Panc1 (cell line): ENCODE measurements at regions not wholly inside any gene's neighbourhood (a gene's known extent, or its start where the extent isn't known, plus 50 kb on each side); places are given as distances from the start of the nearest gene placed in this dataset.

Experiments
- ATAC-seq: fragments of 200-7000 bp; cut with Tn5 transposase; 2 replicates; pipeline ENCODE4 v1.9.1; 2020; ENCODE audit warnings: mild to moderate bottlenecking, moderate library complexity
- BruUV-seq: library from RNA; stranded (reverse); fragments of 400-500 nt; replicated peaks from 2 replicates; lab custom pipeline; 2021; lab: Mats Ljungman, UMichigan
- CTCF ChIA-PET: fragments of 300-600 bp; sonication (Branson Sonifier 250); formaldehyde crosslinking; loops from one replicate; lab custom pipeline; 2022; ENCODE audit warnings: antibody characterized with exemption; lab: Charles Lee
- POLR2A ChIA-PET: fragments of 300-600 bp; sonication (Branson Sonifier 250); formaldehyde crosslinking; loops from one replicate; lab custom pipeline; 2022; ENCODE audit warnings: antibody characterized with exemption; lab: Charles Lee
- DNase-seq: peaks from one replicate; pipeline ENCODE4 v3.0.0-alpha.2; 2010; ENCODE audit warnings: low read depth, low spot score
- H3K27ac ChIP-seq: 2 replicates; pipeline ENCODE4 v1.5.1; 2011; ENCODE audit warnings: mild to moderate bottlenecking, low read length, inconsistent platforms
- H3K27me3 ChIP-seq: fragments of 200-500 bp; sonication (Bioruptor generic); 2 replicates; pipeline ENCODE4 v1.6.0; 2014; ENCODE audit warnings: low read length, inconsistent platforms; ENCODE audit not compliant: control insufficient read depth, insufficient read depth
- H3K36me3 ChIP-seq: fragments of 200-500 bp; sonication (Bioruptor generic); 2 replicates; pipeline ENCODE4 v1.5.1; 2014; ENCODE audit warnings: inconsistent platforms, mild to moderate bottlenecking, low read length, moderate library complexity; ENCODE audit not compliant: control insufficient read depth, insufficient read depth
- H3K4me1 ChIP-seq: 2 replicates; pipeline ENCODE4 v1.5.1; 2011; ENCODE audit warnings: inconsistent platforms, mild to moderate bottlenecking, low read length, moderate library complexity; ENCODE audit not compliant: control insufficient read depth, insufficient read depth
- H3K4me3 ChIP-seq, 2 experiments: 2 replicates each; pipeline ENCODE4 v1.5.1; 2011 to 2012; ENCODE audit warnings: low read depth in 2 of 2, low read length in 2 of 2, mild to moderate bottlenecking in 2 of 2, inconsistent platforms in 1 of 2, moderate library complexity in 1 of 2
- H3K9me3 ChIP-seq: fragments of 200-500 bp; sonication (Bioruptor generic); 2 replicates; pipeline ENCODE4 v1.5.1; 2014; ENCODE audit warnings: low read depth, mild to moderate bottlenecking, inconsistent platforms, low read length, moderate library complexity; ENCODE audit not compliant: control insufficient read depth, insufficient read depth
- POLR2AphosphoS5 ChIP-seq: IDR thresholded peaks from 2 replicates; pipeline ENCODE4 v1.6.1; 2012; ENCODE audit warnings: mild to moderate bottlenecking, low read depth, low read length, moderate library complexity
- SIN3A ChIP-seq: IDR thresholded peaks from 2 replicates; pipeline ENCODE4 v1.6.1; 2012; ENCODE audit warnings: low read depth, mild to moderate bottlenecking, low read length, moderate library complexity, borderline replicate concordance; ENCODE audit not compliant: insufficient read depth
- TCF7L2 ChIP-seq: IDR thresholded peaks from 2 replicates; pipeline ENCODE4 v1.6.1; 2011; ENCODE audit warnings: mild to moderate bottlenecking, low read depth, low read length, inconsistent platforms
- in situ Hi-C: cut with HindIII; loops from 2 replicates; pipeline ENCODE4 v1.10.0; 2016; ENCODE audit warnings: low sequenced_read_pairs, low pct_unique_long_range_greater_than_20kb
- intact Hi-C: fragments of 100-400 bp; cut with micrococcal nuclease; formaldehyde crosslinking; loops from one replicate; pipeline ENCODE4 v1.10.0; 2022; ENCODE audit not compliant: unreplicated experiment
- TF ChIP-seq, protein P1 (sequence below): fragments of 450-650 bp; IDR thresholded peaks from 2 replicates; pipeline ENCODE4 v1.5.1; 2017; ENCODE audit warnings: mild to moderate bottlenecking
- TF ChIP-seq, protein P2 (sequence below), 2 experiments: IDR thresholded peaks; 2 replicates each; pipeline ENCODE4 v1.6.1; 2011 to 2012; ENCODE audit warnings: low read depth in 2 of 2, control low read depth in 1 of 2, low read length in 1 of 2, mild to moderate bottlenecking in 1 of 2, moderate library complexity in 1 of 2; ENCODE audit not compliant: insufficient read depth in 1 of 2

DNA sequence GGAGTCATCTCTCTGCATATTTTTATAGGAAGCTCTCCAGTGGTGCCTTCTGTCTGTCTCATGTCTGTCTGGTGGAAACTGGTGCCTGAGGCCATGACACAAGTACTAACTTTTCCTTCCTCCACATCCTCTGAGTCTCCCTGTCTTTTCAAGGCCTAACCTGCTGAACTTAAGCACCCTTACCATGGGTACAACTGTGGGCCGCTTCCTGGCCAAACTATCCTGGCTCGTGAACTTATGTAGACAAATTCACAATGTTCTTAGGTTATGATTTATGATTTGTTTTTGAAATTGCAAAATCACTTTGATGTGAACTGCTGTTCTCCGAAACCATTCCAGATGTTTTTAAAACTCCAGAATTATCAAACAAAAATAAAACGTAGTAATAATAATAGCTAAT, 804.5 kb upstream of the POU3F3 start:
- CTCF ChIA-PET, result no interaction called here
- H3K36me3 ChIP-seq, result no peaks in the 10 kb centered on the region
- H3K4me1 ChIP-seq, result 0 out of 2 replicates have a peak, but pooled peaks cover 3% of the 10 kb centered on the region
- no peak for TF ChIP-seq POLR2AphosphoS5
- no peak for TF ChIP-seq SIN3A
- no peak for TF ChIP-seq TCF7L2
- TF ChIP-seq, protein P1, sequence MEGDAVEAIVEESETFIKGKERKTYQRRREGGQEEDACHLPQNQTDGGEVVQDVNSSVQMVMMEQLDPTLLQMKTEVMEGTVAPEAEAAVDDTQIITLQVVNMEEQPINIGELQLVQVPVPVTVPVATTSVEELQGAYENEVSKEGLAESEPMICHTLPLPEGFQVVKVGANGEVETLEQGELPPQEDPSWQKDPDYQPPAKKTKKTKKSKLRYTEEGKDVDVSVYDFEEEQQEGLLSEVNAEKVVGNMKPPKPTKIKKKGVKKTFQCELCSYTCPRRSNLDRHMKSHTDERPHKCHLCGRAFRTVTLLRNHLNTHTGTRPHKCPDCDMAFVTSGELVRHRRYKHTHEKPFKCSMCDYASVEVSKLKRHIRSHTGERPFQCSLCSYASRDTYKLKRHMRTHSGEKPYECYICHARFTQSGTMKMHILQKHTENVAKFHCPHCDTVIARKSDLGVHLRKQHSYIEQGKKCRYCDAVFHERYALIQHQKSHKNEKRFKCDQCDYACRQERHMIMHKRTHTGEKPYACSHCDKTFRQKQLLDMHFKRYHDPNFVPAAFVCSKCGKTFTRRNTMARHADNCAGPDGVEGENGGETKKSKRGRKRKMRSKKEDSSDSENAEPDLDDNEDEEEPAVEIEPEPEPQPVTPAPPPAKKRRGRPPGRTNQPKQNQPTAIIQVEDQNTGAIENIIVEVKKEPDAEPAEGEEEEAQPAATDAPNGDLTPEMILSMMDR, result no peak
- TF ChIP-seq, protein P2, sequence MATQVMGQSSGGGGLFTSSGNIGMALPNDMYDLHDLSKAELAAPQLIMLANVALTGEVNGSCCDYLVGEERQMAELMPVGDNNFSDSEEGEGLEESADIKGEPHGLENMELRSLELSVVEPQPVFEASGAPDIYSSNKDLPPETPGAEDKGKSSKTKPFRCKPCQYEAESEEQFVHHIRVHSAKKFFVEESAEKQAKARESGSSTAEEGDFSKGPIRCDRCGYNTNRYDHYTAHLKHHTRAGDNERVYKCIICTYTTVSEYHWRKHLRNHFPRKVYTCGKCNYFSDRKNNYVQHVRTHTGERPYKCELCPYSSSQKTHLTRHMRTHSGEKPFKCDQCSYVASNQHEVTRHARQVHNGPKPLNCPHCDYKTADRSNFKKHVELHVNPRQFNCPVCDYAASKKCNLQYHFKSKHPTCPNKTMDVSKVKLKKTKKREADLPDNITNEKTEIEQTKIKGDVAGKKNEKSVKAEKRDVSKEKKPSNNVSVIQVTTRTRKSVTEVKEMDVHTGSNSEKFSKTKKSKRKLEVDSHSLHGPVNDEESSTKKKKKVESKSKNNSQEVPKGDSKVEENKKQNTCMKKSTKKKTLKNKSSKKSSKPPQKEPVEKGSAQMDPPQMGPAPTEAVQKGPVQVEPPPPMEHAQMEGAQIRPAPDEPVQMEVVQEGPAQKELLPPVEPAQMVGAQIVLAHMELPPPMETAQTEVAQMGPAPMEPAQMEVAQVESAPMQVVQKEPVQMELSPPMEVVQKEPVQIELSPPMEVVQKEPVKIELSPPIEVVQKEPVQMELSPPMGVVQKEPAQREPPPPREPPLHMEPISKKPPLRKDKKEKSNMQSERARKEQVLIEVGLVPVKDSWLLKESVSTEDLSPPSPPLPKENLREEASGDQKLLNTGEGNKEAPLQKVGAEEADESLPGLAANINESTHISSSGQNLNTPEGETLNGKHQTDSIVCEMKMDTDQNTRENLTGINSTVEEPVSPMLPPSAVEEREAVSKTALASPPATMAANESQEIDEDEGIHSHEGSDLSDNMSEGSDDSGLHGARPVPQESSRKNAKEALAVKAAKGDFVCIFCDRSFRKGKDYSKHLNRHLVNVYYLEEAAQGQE (IDR thresholded peaks at IDR 0.05; ENCODE audit: insufficient read depth in 1 of 2, low read depth in 2 of 2, low read length in 1 of 2), result no peak
- no TSS peak for BruUV-seq
- no peaks in the 10 kb centered on the region for H3K9me3 ChIP-seq
- no peaks in the 10 kb centered on the region for H3K27me3 ChIP-seq
- intact Hi-C loops, result no loop called here
- in situ Hi-C loops, result no loop called here
- POLR2A ChIA-PET, result no interaction called here
- ATAC-seq, result no peak
- no peak for DNase-seq
- no peak overlapping the region for H3K4me3 ChIP-seq
- H3K27ac ChIP-seq, result no peak overlapping the region

DNA sequence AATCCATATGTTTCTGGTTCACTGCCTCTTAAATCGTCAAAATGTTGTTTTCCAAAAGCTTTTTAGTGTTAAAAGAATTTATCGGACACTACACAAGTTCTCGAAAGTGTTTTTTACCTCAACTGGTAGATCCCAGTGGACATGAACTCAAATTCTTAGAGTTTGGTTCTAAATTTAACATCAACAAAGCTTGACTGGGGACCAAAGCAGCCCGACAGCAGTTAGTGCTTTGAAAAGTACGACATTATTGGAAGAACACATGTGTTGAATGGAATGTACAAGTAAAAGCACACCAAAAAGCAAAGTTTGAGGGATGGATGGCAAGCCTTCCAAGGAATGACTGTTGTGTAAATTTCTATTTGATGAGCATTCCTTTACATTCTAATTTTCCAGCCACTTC, 803.9 kb upstream of the POU3F3 start:
- TF ChIP-seq TCF7L2, result no peak
- TF ChIP-seq, protein P1, result no peak
- TF ChIP-seq POLR2AphosphoS5, result no peak
- TF ChIP-seq, protein P2 (IDR thresholded peaks at IDR 0.05; ENCODE audit: insufficient read depth in 1 of 2, low read depth in 2 of 2, low read length in 1 of 2), result no peak
- no peak for TF ChIP-seq SIN3A
- POLR2A ChIA-PET, result no interaction called here
- DNase-seq (no peak), ATAC-seq (no peak)
- Histone ChIP-seq H3K4me1 (0 out of 2 replicates have a peak, but pooled peaks cover 3% of the 10 kb centered on the region), H3K27ac (no peak overlapping the region), H3K9me3 (no peaks in the 10 kb centered on the region), H3K4me3 (no peak overlapping the region), H3K36me3 (no peaks in the 10 kb centered on the region), H3K27me3 (no peaks in the 10 kb centered on the region)
- CTCF ChIA-PET, result no interaction called here
- in situ Hi-C loops, result no loop called here
- no TSS peak for BruUV-seq
- intact Hi-C loops, result no loop called here
